ENCODE measurements at regions not wholly inside any gene's neighbourhood (a gene's known extent, or its start where the extent isn't known, plus 50 kb on each side); places are given as distances from the start of the nearest gene placed in this dataset.
"Not testable (repeated sequence)": the region's sequence is repeated elsewhere in the genome, so short reads cannot be mapped to it uniquely, and the experiment has no call there.

- no peak overlapping the region for H3K4me3 ChIP-seq
- H3K36me3 ChIP-seq: no peaks in the 10 kb centered on the region
- H3K27me3 ChIP-seq: no peaks in the 10 kb centered on the region
- H3K9me3 ChIP-seq: no peaks in the 10 kb centered on the region
- DNase-seq: no peak
Observed at GRCh38 chr9:26500471-26500870, 392.1 kb downstream of the CAAP1 start.

GRCh38 chr9:26492608-26493521 lies 399.7 kb downstream of the CAAP1 start:
- not testable (repeated sequence) for DNase-seq, H3K9me3 ChIP-seq, H3K36me3 ChIP-seq, H3K27me3 ChIP-seq, H3K4me3 ChIP-seq

- H3K4me3 ChIP-seq, H3K9me3 ChIP-seq, H3K36me3 ChIP-seq, DNase-seq, H3K27me3 ChIP-seq: not testable (repeated sequence)
Observed at GRCh38 chr9:26491922-26492607, 400.5 kb downstream of the CAAP1 start.

- Histone ChIP-seq H3K36me3 (no peaks in the 10 kb centered on the region), H3K9me3 (no peaks in the 10 kb centered on the region), H3K4me3 (no peak overlapping the region), H3K27me3 (no peaks in the 10 kb centered on the region)
- DNase-seq: no peak
Observed at GRCh38 chr9:26483991-26484390, 408.6 kb downstream of the CAAP1 start.

GRCh38 chr9:26477963-26478362 lies 414.6 kb downstream of the CAAP1 start:
- no peak for DNase-seq
- Histone ChIP-seq H3K36me3 (no peaks in the 10 kb centered on the region), H3K27me3 (no peaks in the 10 kb centered on the region), H3K4me3 (no peak overlapping the region), H3K9me3 (no peaks in the 10 kb centered on the region)

GRCh38 chr9:26471261-26471660 lies 421.3 kb downstream of the CAAP1 start:
- Histone ChIP-seq H3K9me3 (no peaks in the 10 kb centered on the region), H3K27me3 (no peaks in the 10 kb centered on the region), H3K4me3 (no peak overlapping the region), H3K36me3 (no peaks in the 10 kb centered on the region)
- no peak for DNase-seq

- no peak for DNase-seq
- Histone ChIP-seq H3K9me3 (no peaks in the 10 kb centered on the region), H3K36me3 (no peaks in the 10 kb centered on the region), H3K27me3 (no peaks in the 10 kb centered on the region), H3K4me3 (no peak overlapping the region)
Observed at GRCh38 chr9:26470284-26470683, 422.3 kb downstream of the CAAP1 start.

- Histone ChIP-seq H3K27me3 (no peaks in the 10 kb centered on the region), H3K4me3 (no peak overlapping the region), H3K9me3 (no peaks in the 10 kb centered on the region), H3K36me3 (no peaks in the 10 kb centered on the region)
- DNase-seq: no peak
Observed at GRCh38 chr9:26463837-26464236, 428.8 kb downstream of the CAAP1 start.

- no peaks in the 10 kb centered on the region for H3K27me3 ChIP-seq
Observed at GRCh38 chr9:26462751-26463150, 429.9 kb downstream of the CAAP1 start.

GRCh38 chr9:26462213-26462612 lies 430.4 kb downstream of the CAAP1 start:
- Histone ChIP-seq H3K9me3 (no peaks in the 10 kb centered on the region), H3K4me3 (no peak overlapping the region), H3K36me3 (no peaks in the 10 kb centered on the region), H3K27me3 (no peaks in the 10 kb centered on the region)
- DNase-seq: no peak

More at GRCh38 chr9:26462751-26463150, 429.9 kb downstream of the CAAP1 start:
- no peak for DNase-seq
- no peaks in the 10 kb centered on the region for H3K36me3 ChIP-seq
- H3K4me3 ChIP-seq: no peak overlapping the region
- H3K9me3 ChIP-seq: no peaks in the 10 kb centered on the region

GRCh38 chr9:26460624-26461023 lies 432.0 kb downstream of the CAAP1 start:
- Histone ChIP-seq H3K4me3 (no peak overlapping the region), H3K27me3 (no peaks in the 10 kb centered on the region), H3K9me3 (no peaks in the 10 kb centered on the region), H3K36me3 (no peaks in the 10 kb centered on the region)
- DNase-seq: no peak

- H3K27me3 ChIP-seq: no peaks in the 10 kb centered on the region
- H3K36me3 ChIP-seq: no peaks in the 10 kb centered on the region
- H3K9me3 ChIP-seq: no peaks in the 10 kb centered on the region
- no peak for DNase-seq
- no peak overlapping the region for H3K4me3 ChIP-seq
Observed at GRCh38 chr9:26459959-26460358, 432.6 kb downstream of the CAAP1 start.

- no peaks in the 10 kb centered on the region for H3K36me3 ChIP-seq
- H3K4me3 ChIP-seq: no peak overlapping the region
- DNase-seq: no peak
- no peaks in the 10 kb centered on the region for H3K9me3 ChIP-seq
- H3K27me3 ChIP-seq: no peaks in the 10 kb centered on the region
Observed at GRCh38 chr9:26458054-26458453, 434.5 kb downstream of the CAAP1 start.

- Histone ChIP-seq H3K36me3 (no peaks in the 10 kb centered on the region), H3K4me3 (no peak overlapping the region), H3K9me3 (no peaks in the 10 kb centered on the region), H3K27me3 (no peaks in the 10 kb centered on the region)
- no peak for DNase-seq
Observed at GRCh38 chr9:26457151-26457550, 435.5 kb downstream of the CAAP1 start.

GRCh38 chr9:26439061-26439624 lies 453.5 kb downstream of the CAAP1 start:
- no peaks in the 10 kb centered on the region for H3K27me3 ChIP-seq
- no peaks in the 10 kb centered on the region for H3K9me3 ChIP-seq
- H3K4me3 ChIP-seq: no peak overlapping the region
- DNase-seq: no peak
- no peaks in the 10 kb centered on the region for H3K36me3 ChIP-seq

GRCh38 chr9:26437056-26437711 lies 455.4 kb downstream of the CAAP1 start:
- no peak overlapping the region for H3K4me3 ChIP-seq
- no peaks in the 10 kb centered on the region for H3K36me3 ChIP-seq
- no peak for DNase-seq
- H3K9me3 ChIP-seq: no peaks in the 10 kb centered on the region
- H3K27me3 ChIP-seq: no peaks in the 10 kb centered on the region

GRCh38 chr9:26426551-26427131 lies 466.0 kb downstream of the CAAP1 start:
- Histone ChIP-seq H3K4me3 (no peak overlapping the region), H3K36me3 (no peaks in the 10 kb centered on the region)
- DNase-seq: no peak

More at GRCh38 chr9:26426551-26427131, 466.0 kb downstream of the CAAP1 start:
- no peaks in the 10 kb centered on the region for H3K27me3 ChIP-seq
- H3K9me3 ChIP-seq: no peaks in the 10 kb centered on the region
